H1 (cell line): ENCODE measurements at regions not wholly inside any gene's neighbourhood (a gene's known extent, or its start where the extent isn't known, plus 50 kb on each side); places are given as distances from the start of the nearest gene placed in this dataset.

ENCODE experiments used
- CTCF ChIA-PET: fragments of 300-600 bp; sonication (Branson Sonifier 250); formaldehyde crosslinking; loops from one replicate; lab custom pipeline; 2021; ENCODE audit not compliant: partially characterized antibody; lab: Charles Lee
- POLR2A ChIA-PET: fragments of 300-600 bp; sonication (Branson Sonifier 250); formaldehyde crosslinking; loops from one replicate; lab custom pipeline; 2021; ENCODE audit warnings: inconsistent platforms; ENCODE audit not compliant: partially characterized antibody; lab: Charles Lee
- DNase-seq, 2 experiments: peaks; one replicate each; pipeline versions ENCODE4 v3.0.0 to v3.0.0-alpha.2; 2010 to 2022; ENCODE audit warnings: low spot score in 2 of 2, low read depth in 1 of 2, mixed read lengths in 1 of 2
- FAIRE-seq: peaks from 2 replicates; lab custom pipeline; 2011; peaks lifted over from hg19 to GRCh38; lab: Jason Lieb, UNC
- H2AFZ ChIP-seq: 2 replicates; pipeline ENCODE4 v1.8.1; 2012; ENCODE audit warnings: low read length, inconsistent platforms
- H2AK5ac ChIP-seq: 2 replicates; pipeline ENCODE4 v1.6.1; 2013; ENCODE audit warnings: low read depth, low read length
- H2BK120ac ChIP-seq: replicated peaks from 2 replicates; pipeline ENCODE3; 2013; ENCODE audit warnings: low read depth, low read length, inconsistent platforms
- H2BK12ac ChIP-seq: 2 replicates; pipeline ENCODE4 v1.6.1; 2013; ENCODE audit warnings: low read depth, low read length
- H2BK15ac ChIP-seq: 2 replicates; pipeline ENCODE4 v1.6.1; 2013; ENCODE audit warnings: low read length
- H2BK20ac ChIP-seq: 2 replicates; pipeline ENCODE4 v1.6.1; 2013; ENCODE audit warnings: low read length
- H2BK5ac ChIP-seq: 2 replicates; pipeline ENCODE4 v1.6.1; 2013; ENCODE audit warnings: low read depth, low read length
- H3K14ac ChIP-seq: 2 replicates; pipeline ENCODE4 v1.6.1; 2013; ENCODE audit warnings: inconsistent platforms; ENCODE audit not compliant: insufficient read length
- H3K18ac ChIP-seq: 2 replicates; pipeline ENCODE4 v1.6.1; 2013; ENCODE audit warnings: low read length; ENCODE audit errors: extremely low read depth
- H3K23ac ChIP-seq: 2 replicates; pipeline ENCODE4 v1.6.1; 2013; ENCODE audit warnings: inconsistent platforms; ENCODE audit not compliant: insufficient read length
- H3K23me2 ChIP-seq: 2 replicates; pipeline ENCODE4 v1.6.1; 2013; ENCODE audit warnings: low read depth, low read length
- H3K27ac ChIP-seq: 2 replicates; pipeline ENCODE4 v1.6.1; 2011; ENCODE audit warnings: low read depth, low read length, inconsistent platforms
- H3K27me3 ChIP-seq, 4 experiments: replicated peaks in 1 of 4; 1 replicate in 1 of 4; 2 replicates in 3 of 4; pipeline versions ENCODE4 v1.6.1 to v1.8.1; 2011 to 2013; ENCODE audit warnings: low read length in 3 of 4, mild to moderate bottlenecking in 3 of 4, inconsistent platforms in 2 of 4, mixed read lengths in 2 of 4, moderate library complexity in 1 of 4; ENCODE audit not compliant: control insufficient read depth in 3 of 4, insufficient read depth in 3 of 4; ENCODE audit errors: extremely low read depth in 1 of 4
- H3K36me3 ChIP-seq, 4 experiments: 2 replicates each; pipeline versions ENCODE4 v1.6.1 to v1.8.1; 2011 to 2013; ENCODE audit warnings: mild to moderate bottlenecking in 4 of 4, low read length in 3 of 4, moderate library complexity in 2 of 4, control low read depth in 1 of 4, inconsistent platforms in 1 of 4; ENCODE audit not compliant: insufficient read depth in 4 of 4, control insufficient read depth in 2 of 4
- H3K4ac ChIP-seq: replicated peaks from 2 replicates; pipeline ENCODE3; 2013; ENCODE audit warnings: low read length, low read depth, mixed read lengths, inconsistent platforms; ENCODE audit not compliant: insufficient read length
- H3K4me1 ChIP-seq, 4 experiments: replicated peaks in 1 of 4; 1 replicate in 1 of 4; 2 replicates in 3 of 4; pipeline versions ENCODE4 v1.6.1 to v1.8.1; 2011 to 2013; ENCODE audit warnings: low read length in 3 of 4, inconsistent platforms in 2 of 4, mixed read lengths in 1 of 4; ENCODE audit not compliant: insufficient read depth in 4 of 4, control insufficient read depth in 3 of 4
- H3K4me2 ChIP-seq, 2 experiments: 2 replicates each; pipeline versions ENCODE4 v1.6.1 to v1.8.1; 2011 to 2013; ENCODE audit warnings: low read depth in 2 of 2, low read length in 2 of 2, control low read depth in 1 of 2, inconsistent platforms in 1 of 2, mild to moderate bottlenecking in 1 of 2; ENCODE audit not compliant: insufficient read depth in 1 of 2
- H3K4me3 ChIP-seq, 4 experiments: fragments of 200-600, 300-600 bp in 1 of 4; sonication (generic), shearing (Covaris generic), sonication (Bioruptor Twin) in 1 of 4; 2 replicates each; pipeline versions ENCODE4 v1.5.1 to v1.8.1; 2011 to 2016; ENCODE audit warnings: low read length in 4 of 4, low read depth in 3 of 4, control low read depth in 2 of 4, inconsistent platforms in 2 of 4, mild to moderate bottlenecking in 2 of 4, mixed read lengths in 1 of 4, moderate library complexity in 1 of 4; ENCODE audit not compliant: insufficient read depth in 2 of 4; ENCODE audit errors: extremely low read depth in 1 of 4
- H3K56ac ChIP-seq: replicated peaks from 2 replicates; pipeline ENCODE3; 2013; ENCODE audit warnings: low read depth, mild to moderate bottlenecking, mixed read lengths, low read length, inconsistent platforms; ENCODE audit not compliant: insufficient read length
- H3K79me1 ChIP-seq: 2 replicates; pipeline ENCODE4 v1.6.1; 2013; ENCODE audit warnings: low read depth, low read length, control low read depth
- H3K79me2 ChIP-seq, 2 experiments: 2 replicates each; pipeline versions ENCODE4 v1.6.1 to v1.8.1; 2012 to 2013; ENCODE audit warnings: low read length in 2 of 2, mild to moderate bottlenecking in 2 of 2, inconsistent platforms in 1 of 2; ENCODE audit not compliant: insufficient read depth in 2 of 2, control insufficient read depth in 1 of 2
- H3K9ac ChIP-seq, 4 experiments: replicated peaks in 1 of 4; 1 replicate in 1 of 4; 2 replicates in 3 of 4; pipeline versions ENCODE4 v1.6.1 to v1.8.1; 2011 to 2013; ENCODE audit warnings: low read depth in 3 of 4, low read length in 3 of 4, control low read depth in 2 of 4, mild to moderate bottlenecking in 2 of 4, moderate library complexity in 2 of 4, inconsistent platforms in 1 of 4; ENCODE audit errors: extremely low read depth in 1 of 4
- H3K9me3 ChIP-seq, 2 experiments: 2 replicates each; pipeline versions ENCODE4 v1.6.1 to v1.8.1; 2012 to 2013; ENCODE audit warnings: mild to moderate bottlenecking in 2 of 2, moderate library complexity in 2 of 2, control low read depth in 1 of 2, inconsistent platforms in 1 of 2, low read depth in 1 of 2, low read length in 1 of 2, mixed read lengths in 1 of 2; ENCODE audit not compliant: insufficient read depth in 2 of 2
- H4K20me1 ChIP-seq, 2 experiments: replicated peaks in 1 of 2; 2 replicates each; pipeline versions ENCODE3 to v1.8.1; 2011 to 2013; ENCODE audit warnings: inconsistent platforms in 2 of 2, low read length in 2 of 2, mild to moderate bottlenecking in 1 of 2; ENCODE audit not compliant: insufficient read depth in 2 of 2, control insufficient read depth in 1 of 2
- H4K5ac ChIP-seq: 2 replicates; pipeline ENCODE4 v1.6.1; 2013; ENCODE audit warnings: low read length, low read depth, mixed read lengths, inconsistent platforms; ENCODE audit not compliant: insufficient read length
- H4K8ac ChIP-seq: 2 replicates; pipeline ENCODE4 v1.8.0; 2013; ENCODE audit warnings: mild to moderate bottlenecking, moderate library complexity, low read length, inconsistent platforms; ENCODE audit not compliant: insufficient read depth; ENCODE audit errors: extremely low read depth
- H4K91ac ChIP-seq: replicated peaks from 2 replicates; pipeline ENCODE3; 2013; ENCODE audit warnings: low read length, mixed read lengths, inconsistent platforms; ENCODE audit not compliant: insufficient read length
- ASH2L ChIP-seq: fragments of 200-600, 300-600 bp; sonication (generic); IDR thresholded peaks from one replicate; pipeline ENCODE4 v1.7.1; 2017; ENCODE audit warnings: low read length
- BRCA1 ChIP-seq: IDR thresholded peaks from 2 replicates; pipeline ENCODE4 v1.6.1; 2012; ENCODE audit warnings: low read depth, low read length, improper control_type of control experiment
- CTCF ChIP-seq, 3 experiments: IDR thresholded peaks; 1 replicate in 2 of 3; 2 replicates in 1 of 3; pipeline versions ENCODE4 v1.5.1 to v1.6.1; 2011; ENCODE audit warnings: low read length in 3 of 3, mild to moderate bottlenecking in 3 of 3, inconsistent platforms in 2 of 3, low read depth in 1 of 3, moderate library complexity in 1 of 3; ENCODE audit not compliant: insufficient read depth in 1 of 3; ENCODE audit errors: control extremely low read depth in 1 of 3
- HDAC2 ChIP-seq, 2 experiments: fragments of 300-600 bp in 1 of 2; sonication (generic) in 1 of 2; IDR thresholded peaks; 2 replicates each; pipeline ENCODE4 v1.6.1; 2011 to 2012; ENCODE audit warnings: low read depth in 2 of 2, low read length in 2 of 2, mild to moderate bottlenecking in 2 of 2, moderate library complexity in 2 of 2, borderline replicate concordance in 1 of 2, inconsistent platforms in 1 of 2
- MAX ChIP-seq: IDR thresholded peaks from 2 replicates; pipeline ENCODE4 v1.6.1; 2012; ENCODE audit warnings: inconsistent platforms
- RAD21 ChIP-seq, 2 experiments: IDR thresholded peaks in 1 of 2; conservative IDR thresholded peaks in 1 of 2; 2 replicates each; pipeline ENCODE4 v1.6.1; 2011; ENCODE audit warnings: low read depth in 2 of 2, low read length in 2 of 2, improper control_type of control experiment in 1 of 2, inconsistent platforms in 1 of 2, mild to moderate bottlenecking in 1 of 2, moderate library complexity in 1 of 2
- RXRA ChIP-seq: IDR thresholded peaks from 2 replicates; pipeline ENCODE4 v1.6.1; 2011; ENCODE audit warnings: low read depth, mild to moderate bottlenecking, low read length, moderate library complexity; ENCODE audit not compliant: insufficient read depth
- SAP30 ChIP-seq: fragments of 300-600 bp; sonication (generic); IDR thresholded peaks from 2 replicates; pipeline ENCODE4 v1.7.1; 2012; ENCODE audit warnings: low read length, moderate library complexity, mild to moderate bottlenecking, inconsistent platforms; ENCODE audit not compliant: insufficient read depth, insufficient replicate concordance
- SIX5 ChIP-seq: IDR thresholded peaks from 2 replicates; pipeline ENCODE4 v1.6.1; 2011; ENCODE audit warnings: mild to moderate bottlenecking, low read depth, low read length
- TBP ChIP-seq: IDR thresholded peaks from 2 replicates; pipeline ENCODE4 v1.6.1; 2011; ENCODE audit warnings: low read depth, low read length, improper control_type of control experiment
- whole genome bisulfite sequencing, 2 experiments: shearing (Covaris generic) in 1 of 2; methylation state at CpG; one replicate each; pipeline versions ENCODE4 v1.1.6 to v1.1.7; 2013 to 2015; ENCODE audit warnings: low lambda C conversion rate in 2 of 2, mixed read lengths in 2 of 2, inconsistent platforms in 1 of 2, low coverage in 1 of 2, missing lambda C conversion rate in 1 of 2; ENCODE audit not compliant: insufficient replicate concordance in 2 of 2, insufficient coverage in 1 of 2, insufficient read length in 1 of 2; ENCODE audit errors: extremely low coverage in 1 of 2, missing lambda C conversion rate in 1 of 2; 5-methylcytosine and 5-hydroxymethylcytosine counted together

- Histone ChIP-seq H3K9ac (no peak overlapping the region), H3K27me3 (no peaks in the 10 kb centered on the region), H2AFZ (no peak overlapping the region), H4K91ac (no peak overlapping the region), H2BK120ac (no peak overlapping the region), H4K5ac (no peak overlapping the region), H4K20me1 (no peaks in the 10 kb centered on the region), H3K4me2 (no peak overlapping the region), H3K23me2 (no peaks in the 10 kb centered on the region), H4K8ac (no peak overlapping the region), H3K79me2 (no peaks in the 10 kb centered on the region), H3K4me3 (no peak overlapping the region), H2BK15ac (no peak overlapping the region), H3K14ac (no peak overlapping the region), H2BK12ac (no peak overlapping the region), H3K18ac (no peak overlapping the region), H2BK5ac (no peak overlapping the region), H3K79me1 (no peaks in the 10 kb centered on the region), H3K56ac (no peak overlapping the region), H3K4ac (no peak overlapping the region), H3K4me1 (peaks cover 0 to 11% (median 9%) of the 10 kb centered on the region in 4 experiments; a peak in 5 of 7 replicates), H3K23ac (no peak overlapping the region), H3K27ac (no peak overlapping the region), H3K36me3 (no peaks in the 10 kb centered on the region), H3K9me3 (no peaks in the 10 kb centered on the region), H2BK20ac (0 out of 2 replicates have a peak overlapping the region, but pooled peaks have one; percentile 51), H2AK5ac (no peak overlapping the region)
- FAIRE-seq (no peak), DNase-seq (no peak)
- POLR2A ChIA-PET = interaction anchor here (0.9 kb wide), 1 partner anchor 9 kb away, joined by 3 read pairs; no protein-coding TSS in a partner anchor
- WGBS, 2 experiments = 95% methylated on average over 1 of the region's 1 CpG; no CpG with 5 or more reads in 1 of the 2 experiments
- CTCF ChIA-PET = interaction anchor here (0.5 to 2.1 kb wide), 7 partner anchors 9 to 196 kb away, joined by 3 to 10 read pairs (median 3); no protein-coding TSS in a partner anchor
- TF ChIP-seq RAD21 (IDR thresholded peaks at IDR 0.05 in 1 of 2, conservative IDR thresholded peaks at IDR 0.05 in 1 of 2; ENCODE audit: low read depth in 2 of 2, low read length in 2 of 2) = peak; percentile 39 to 46; a peak in 2 of 4 replicates
- no peak for TF ChIP-seq TBP
- TF ChIP-seq SAP30 = no peak
- TF ChIP-seq MAX = no peak
- no peak for TF ChIP-seq RXRA
- no peak for TF ChIP-seq SIX5
- TF ChIP-seq BRCA1 = no peak
- TF ChIP-seq HDAC2 (IDR thresholded peaks at IDR 0.05; ENCODE audit: borderline replicate concordance in 1 of 2, low read depth in 2 of 2, low read length in 2 of 2) = no peak
- no peak for TF ChIP-seq ASH2L
- TF ChIP-seq CTCF (IDR thresholded peaks at IDR 0.05; ENCODE audit: control extremely low read depth in 1 of 3, insufficient read depth in 1 of 3, low read depth in 1 of 3, low read length in 3 of 3) = peak in 2 of 3 experiments; percentile 5 to 34; a peak in 1 of 4 replicates
Measured at GRCh38 chr2:67919490-67919889, 143.3 kb downstream of the C1D start.
